ENCODE measurements at regions not wholly inside any gene's neighbourhood (a gene's known extent, or its start where the extent isn't known, plus 50 kb on each side); places are given as distances from the start of the nearest gene placed in this dataset.

- TF ChIP-seq CTCF (IDR thresholded peaks at IDR 0.05) = no peak
- TF ChIP-seq POLR2A (IDR thresholded peaks at IDR 0.05) = no peak
Measured at GRCh38 chr2:14569294-14569693, 63.2 kb upstream of the LRATD1 start.

Data from heart left ventricle (tissue), 13 donors.